Peyer's patch (tissue), 4 donors: ENCODE measurements at regions not wholly inside any gene's neighbourhood (a gene's known extent, or its start where the extent isn't known, plus 50 kb on each side); places are given as distances from the start of the nearest gene placed in this dataset.
"Not testable (repeated sequence)": the region's sequence is repeated elsewhere in the genome, so short reads cannot be mapped to it uniquely, and the experiment has no call there.

ENCODE experiments used
- DNase-seq, 3 donors: peaks; one replicate each; pipeline ENCODE4 v3.0.0-alpha.2; 2017 to 2019
- H3K27ac ChIP-seq, 4 donors: fragments of 200-600 bp; sonication (generic); one replicate each; pipeline ENCODE4 v1.5.1; 2016 to 2019
- H3K27me3 ChIP-seq, 2 donors: fragments of 200-600 bp; sonication (generic); one replicate each; pipeline ENCODE4 v1.5.1; 2019
- H3K36me3 ChIP-seq, 3 donors: fragments of 200-600 bp; sonication (generic); one replicate each; pipeline ENCODE4 v1.5.1; 2016 to 2019
- H3K4me1 ChIP-seq, 4 donors: fragments of 200-600 bp; sonication (generic); one replicate each; pipeline ENCODE4 v1.5.1; 2016 to 2019
- H3K4me3 ChIP-seq, 4 donors: fragments of 200-600 bp; sonication (generic); 1 replicate in 3 of 4; 2 replicates in 1 of 4; pipeline ENCODE4 v1.5.1; 2016 to 2019; ENCODE audit warnings: mild to moderate bottlenecking in 1 of 4
- H3K9me3 ChIP-seq, 4 donors: fragments of 200-600 bp; sonication (generic); one replicate each; pipeline ENCODE4 v1.5.1; 2016 to 2019; ENCODE audit warnings: mild to moderate bottlenecking in 1 of 4
- CTCF ChIP-seq, 6 experiments: fragments of 450-650 bp in 4 of 6; fragments of 200-600 bp in 2 of 6; sonication (generic) in 1 of 6; IDR thresholded peaks; one replicate each; pipeline ENCODE4 v1.5.1; 2017 to 2019; ENCODE audit warnings: antibody characterized with exemption in 6 of 6, mild to moderate bottlenecking in 3 of 6, moderate library complexity in 1 of 6
- POLR2A ChIP-seq, 2 donors: fragments of 450-650 bp; IDR thresholded peaks; one replicate each; pipeline ENCODE4 v1.5.1; 2017; ENCODE audit warnings: antibody characterized with exemption in 2 of 2, mild to moderate bottlenecking in 2 of 2, moderate library complexity in 2 of 2

- Histone ChIP-seq H3K9me3 (no peaks in the 10 kb centered on the region), H3K36me3 (no peaks in the 10 kb centered on the region), H3K27me3 (no peaks in the 10 kb centered on the region), H3K27ac (no peak overlapping the region), H3K4me1 (no peaks in the 10 kb centered on the region), H3K4me3 (no peak overlapping the region)
- DNase-seq = no peak
- TF ChIP-seq CTCF (IDR thresholded peaks at IDR 0.05) = no peak
- no peak for TF ChIP-seq POLR2A (IDR thresholded peaks at IDR 0.05)
Measured at GRCh38 chr13:81379183-81379582, 1038.3 kb upstream of the SPRY2 start.

- Histone ChIP-seq H3K4me1 (no peaks in the 10 kb centered on the region), H3K4me3 (no peak overlapping the region), H3K27ac (no peak overlapping the region), H3K9me3 (no peaks in the 10 kb centered on the region), H3K36me3 (no peaks in the 10 kb centered on the region), H3K27me3 (no peaks in the 10 kb centered on the region)
- DNase-seq = no peak
- TF ChIP-seq CTCF (IDR thresholded peaks at IDR 0.05) (no peak), POLR2A (IDR thresholded peaks at IDR 0.05) (no peak)
Measured at GRCh38 chr13:81377921-81378320, 1037.0 kb upstream of the SPRY2 start.

GRCh38 chr13:81375709-81376108, 1034.8 kb upstream of the SPRY2 start:
- H3K36me3 ChIP-seq = no peaks in the 10 kb centered on the region
- DNase-seq = no peak
- H3K4me1 ChIP-seq = no peaks in the 10 kb centered on the region
- H3K27me3 ChIP-seq = no peaks in the 10 kb centered on the region
- no peak overlapping the region for H3K27ac ChIP-seq
- TF ChIP-seq POLR2A (IDR thresholded peaks at IDR 0.05) = no peak
- TF ChIP-seq CTCF (IDR thresholded peaks at IDR 0.05) = no peak
- H3K4me3 ChIP-seq = no peak overlapping the region
- no peaks in the 10 kb centered on the region for H3K9me3 ChIP-seq

GRCh38 chr13:81362711-81363110, 1021.8 kb upstream of the SPRY2 start:
- not testable (repeated sequence) for H3K27ac ChIP-seq, H3K36me3 ChIP-seq, H3K27me3 ChIP-seq, H3K4me1 ChIP-seq, H3K9me3 ChIP-seq, H3K4me3 ChIP-seq
- DNase-seq = peak in 1 of 3 donors; percentile 51

GRCh38 chr13:81350056-81350455, 1009.1 kb upstream of the SPRY2 start:
- no peak overlapping the region for H3K27ac ChIP-seq
- no peaks in the 10 kb centered on the region for H3K27me3 ChIP-seq
- no peak overlapping the region for H3K4me3 ChIP-seq
- no peaks in the 10 kb centered on the region for H3K9me3 ChIP-seq
- TF ChIP-seq POLR2A (IDR thresholded peaks at IDR 0.05) (no peak), CTCF (IDR thresholded peaks at IDR 0.05) (no peak)
- no peaks in the 10 kb centered on the region for H3K36me3 ChIP-seq
- no peak for DNase-seq
- no peaks in the 10 kb centered on the region for H3K4me1 ChIP-seq

- not testable (repeated sequence) for H3K27me3 ChIP-seq, H3K4me3 ChIP-seq, H3K27ac ChIP-seq, H3K9me3 ChIP-seq, H3K4me1 ChIP-seq, DNase-seq, H3K36me3 ChIP-seq
Measured at GRCh38 chr13:81340118-81341069, 999.5 kb upstream of the SPRY2 start.

- H3K4me3 ChIP-seq, H3K27ac ChIP-seq, H3K9me3 ChIP-seq, H3K27me3 ChIP-seq, DNase-seq, H3K36me3 ChIP-seq, H3K4me1 ChIP-seq: not testable (repeated sequence)
Measured at GRCh38 chr13:81339666-81340065, 998.7 kb upstream of the SPRY2 start.
